H7 (cell line): ENCODE measurements at regions not wholly inside any gene's neighbourhood (a gene's known extent, or its start where the extent isn't known, plus 50 kb on each side); places are given as distances from the start of the nearest gene placed in this dataset.
A peak's percentile ranks its signal among the peaks of the same experiment; 100 is the strongest.

Experiments
- DNase-seq: peaks from one replicate; pipeline ENCODE4 v3.0.0; 2012
- H3K27me3 ChIP-seq: 2 replicates; pipeline ENCODE4 v1.6.0; 2011; ENCODE audit warnings: mild to moderate bottlenecking, low read length; ENCODE audit not compliant: control insufficient read depth, insufficient read depth
- H3K36me3 ChIP-seq: replicated peaks from 2 replicates; pipeline ENCODE4 v1.5.1; 2011; ENCODE audit warnings: low read length; ENCODE audit not compliant: control insufficient read depth, insufficient read depth
- H3K4me3 ChIP-seq: 2 replicates; pipeline ENCODE4 v1.5.1; 2011; ENCODE audit warnings: low read depth, mild to moderate bottlenecking, control low read depth, low read length, moderate library complexity; ENCODE audit not compliant: insufficient read depth

- Histone ChIP-seq H3K27me3 (peaks cover 2% of the 10 kb centered on the region; the same call in 1 of the 2 replicates), H3K36me3 (no peaks in the 10 kb centered on the region), H3K4me3 (no peak overlapping the region)
- DNase-seq, result peak; percentile 22
Observed at GRCh38 chr5:1704266-1704665, 95.4 kb downstream of the MRPL36 start.

DNA sequence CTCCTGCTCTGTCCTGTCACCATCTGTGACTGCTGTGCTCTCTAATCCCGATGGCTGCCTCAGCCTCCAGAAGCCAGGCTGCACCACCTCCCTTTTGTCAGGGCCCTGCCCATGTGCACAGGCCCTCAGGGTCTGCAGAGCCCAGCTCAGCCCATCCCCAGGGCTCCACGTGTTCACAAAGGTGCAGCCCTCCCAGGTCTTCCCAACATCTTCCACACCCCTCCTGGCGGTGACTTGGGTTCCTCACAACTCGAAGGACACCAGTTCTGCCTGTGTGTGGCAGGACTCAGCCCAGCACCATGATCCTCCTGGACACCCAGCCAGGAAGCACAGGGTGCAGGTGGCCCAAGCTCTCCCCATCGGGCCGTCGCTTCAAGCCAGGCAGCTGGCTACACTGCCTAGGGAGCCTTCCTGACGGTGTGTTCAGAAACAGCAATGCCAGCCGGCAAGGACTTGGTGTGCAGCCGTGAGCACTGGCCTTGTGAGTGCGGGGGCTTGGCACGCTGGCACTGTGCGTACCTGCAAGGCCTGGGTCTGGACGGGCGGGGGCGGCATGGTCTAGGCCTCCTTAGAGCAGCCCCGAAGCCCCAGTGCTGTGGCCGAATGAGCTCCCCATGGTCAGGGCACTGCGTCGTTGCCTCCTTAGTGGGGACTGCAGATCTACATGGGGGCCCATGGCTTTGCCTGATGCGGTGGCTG lies 96.1 kb downstream of the MRPL36 start:
- Histone ChIP-seq H3K4me3 (no peak overlapping the region), H3K36me3 (no peaks in the 10 kb centered on the region), H3K27me3 (no peaks in the 10 kb centered on the region)
- DNase-seq, result peak; percentile 68

DNA sequence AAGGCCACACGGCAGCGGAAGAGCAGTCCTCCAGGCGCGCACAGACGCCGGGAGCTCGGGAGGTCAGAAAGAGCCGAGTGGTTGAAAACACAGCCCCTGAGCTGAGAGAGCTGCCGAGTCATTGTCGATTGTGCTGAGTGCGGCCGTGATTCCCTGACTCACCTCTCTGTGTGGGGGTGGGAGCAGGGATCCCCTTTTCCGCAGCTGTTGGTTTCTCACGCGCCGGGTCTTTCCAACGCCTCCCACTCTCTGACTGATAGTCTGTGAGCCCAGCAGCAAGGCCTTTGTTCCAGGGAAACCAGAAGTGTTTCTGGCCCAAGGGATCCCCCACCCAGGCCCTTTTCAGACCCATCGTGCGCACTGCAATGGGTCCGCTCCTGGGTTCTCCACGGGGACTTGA lies 97.3 kb downstream of the MRPL36 start:
- Histone ChIP-seq H3K4me3 (no peak overlapping the region), H3K27me3 (no peaks in the 10 kb centered on the region), H3K36me3 (no peaks in the 10 kb centered on the region)
- DNase-seq, result peak; percentile 68

DNA sequence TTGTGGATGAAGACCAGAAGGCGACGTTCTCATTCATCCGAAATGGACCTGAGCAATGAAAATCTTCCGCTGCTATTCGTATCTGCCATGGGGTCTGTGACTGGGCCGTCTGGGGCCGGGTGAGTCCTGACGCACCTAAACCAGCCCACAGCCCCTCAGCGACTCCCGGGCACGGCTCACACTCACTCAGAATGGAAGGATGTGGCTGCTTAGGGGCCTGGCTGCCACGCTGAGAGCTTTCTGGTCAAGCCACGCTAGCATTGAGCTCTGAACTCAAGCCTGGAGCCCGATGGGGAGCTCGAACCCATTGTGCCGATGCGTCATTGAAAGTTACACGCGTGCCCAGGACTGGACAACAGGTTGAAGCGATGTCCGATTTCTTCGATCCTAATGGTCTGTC lies 97.8 kb downstream of the MRPL36 start:
- Histone ChIP-seq H3K27me3 (no peaks in the 10 kb centered on the region), H3K36me3 (no peaks in the 10 kb centered on the region), H3K4me3 (no peak overlapping the region)
- peak; percentile 43 for DNase-seq

DNA sequence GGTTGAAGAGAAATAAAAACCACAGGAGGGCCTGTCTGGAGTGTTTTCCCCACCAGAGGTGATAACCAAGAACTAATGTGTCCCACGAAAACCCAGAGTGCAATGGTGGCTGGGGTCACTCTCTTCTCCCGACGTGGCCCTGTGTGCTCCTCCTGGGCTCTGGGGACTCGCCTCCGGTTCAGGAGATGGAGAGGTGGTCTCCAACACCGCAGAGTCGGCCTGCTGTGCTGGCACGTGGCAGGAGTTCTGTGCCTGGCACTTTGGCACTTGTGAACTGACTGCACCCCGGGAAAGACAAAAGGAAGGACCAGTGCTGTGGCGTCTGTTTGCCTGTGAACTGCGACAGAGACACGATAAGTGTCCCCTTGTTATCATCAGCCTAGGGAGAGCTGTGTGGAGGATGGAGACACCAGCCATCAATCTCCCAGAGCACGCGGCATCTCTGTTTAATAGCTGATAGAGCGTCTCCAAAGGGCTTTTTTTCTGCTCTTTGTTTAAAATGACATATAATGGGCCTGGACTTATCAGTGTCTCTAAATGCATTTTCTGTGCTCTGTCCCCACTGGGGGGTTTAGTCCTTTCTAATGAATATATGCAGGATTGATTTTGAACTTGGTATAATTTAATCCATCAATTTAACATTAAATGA lies 98.3 kb downstream of the MRPL36 start:
- Histone ChIP-seq H3K4me3 (no peak overlapping the region), H3K27me3 (no peaks in the 10 kb centered on the region), H3K36me3 (no peaks in the 10 kb centered on the region)
- DNase-seq, result no peak

- DNase-seq, result no peak
- Histone ChIP-seq H3K4me3 (no peak overlapping the region), H3K36me3 (no peaks in the 10 kb centered on the region), H3K27me3 (no peaks in the 10 kb centered on the region)
Observed at GRCh38 chr5:1699394-1699793, 100.2 kb downstream of the MRPL36 start.

GRCh38 chr5:1698589-1699316 lies 100.9 kb downstream of the MRPL36 start:
- no peak for DNase-seq

DNA sequence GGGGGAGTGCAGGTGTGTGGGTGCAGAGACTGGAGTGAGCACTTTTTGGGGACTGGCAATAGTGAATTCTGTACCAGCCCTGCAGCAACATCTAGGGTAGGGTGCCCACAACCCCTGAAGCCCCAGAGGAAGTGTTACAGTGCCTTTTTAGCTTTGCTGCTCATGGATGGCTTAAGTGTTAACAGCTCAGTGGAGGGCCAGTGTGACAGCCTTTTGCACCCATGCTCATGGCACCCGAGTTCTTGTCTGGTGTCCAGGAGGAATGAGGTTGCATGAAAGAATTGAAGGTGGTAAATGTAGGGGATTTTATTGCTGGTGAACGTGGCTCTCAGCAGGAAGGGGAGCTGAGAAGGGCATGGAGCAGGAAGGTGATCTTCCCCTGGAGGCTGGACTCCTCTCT lies 107.3 kb downstream of the MRPL36 start:
- Histone ChIP-seq H3K27me3 (no peaks in the 10 kb centered on the region), H3K36me3 (no peaks in the 10 kb centered on the region), H3K4me3 (no peak overlapping the region)
- no peak for DNase-seq

More at GRCh38 chr5:1698589-1699316, 100.9 kb downstream of the MRPL36 start:
- Histone ChIP-seq H3K4me3 (no peak overlapping the region), H3K36me3 (no peaks in the 10 kb centered on the region), H3K27me3 (no peaks in the 10 kb centered on the region)

DNA sequence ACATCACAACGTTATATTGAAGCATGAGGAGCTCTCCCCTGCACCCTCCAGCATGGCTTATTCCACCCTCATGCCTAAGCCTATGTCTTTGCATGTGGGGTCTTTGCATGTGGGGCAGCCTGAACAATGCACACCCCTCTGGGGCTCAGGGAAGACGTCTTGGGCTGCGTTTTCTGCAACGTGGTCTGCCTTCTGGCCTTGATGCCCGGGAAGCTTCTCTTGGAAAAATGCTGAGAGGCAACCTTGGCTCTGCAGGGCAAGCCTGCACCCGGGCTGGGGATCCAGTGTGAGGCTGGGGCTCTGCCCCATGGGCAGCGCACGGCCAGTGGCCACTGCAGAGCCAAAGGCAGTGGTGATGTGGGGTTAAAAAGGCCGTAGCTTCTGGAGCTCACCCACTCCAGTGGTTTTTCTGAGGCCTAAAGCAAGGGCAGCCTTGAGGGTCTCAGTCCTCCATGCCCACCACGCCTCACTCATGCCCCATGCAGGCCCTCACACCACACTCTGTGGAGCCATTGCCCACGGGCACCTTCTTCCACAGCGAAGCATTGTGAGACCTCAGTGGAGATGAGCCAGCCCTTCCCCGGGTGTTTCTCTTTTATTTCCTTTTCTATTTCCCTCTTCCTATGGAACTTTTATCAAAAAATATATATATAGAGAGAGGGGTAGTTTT lies 112.2 kb downstream of the MRPL36 start:
- Histone ChIP-seq H3K36me3 (no peaks in the 10 kb centered on the region), H3K27me3 (no peaks in the 10 kb centered on the region), H3K4me3 (no peak overlapping the region)
- DNase-seq, result no peak

GRCh38 chr5:1686016-1686802 lies 113.4 kb downstream of the MRPL36 start:
- no peak for DNase-seq
- H3K27me3 ChIP-seq, result no peaks in the 10 kb centered on the region
- no peaks in the 10 kb centered on the region for H3K36me3 ChIP-seq
- no peak overlapping the region for H3K4me3 ChIP-seq

- H3K36me3 ChIP-seq, result no peaks in the 10 kb centered on the region
- no peak overlapping the region for H3K4me3 ChIP-seq
- no peak for DNase-seq
- no peaks in the 10 kb centered on the region for H3K27me3 ChIP-seq
Observed at GRCh38 chr5:1685066-1685465, 114.6 kb downstream of the MRPL36 start.

DNA sequence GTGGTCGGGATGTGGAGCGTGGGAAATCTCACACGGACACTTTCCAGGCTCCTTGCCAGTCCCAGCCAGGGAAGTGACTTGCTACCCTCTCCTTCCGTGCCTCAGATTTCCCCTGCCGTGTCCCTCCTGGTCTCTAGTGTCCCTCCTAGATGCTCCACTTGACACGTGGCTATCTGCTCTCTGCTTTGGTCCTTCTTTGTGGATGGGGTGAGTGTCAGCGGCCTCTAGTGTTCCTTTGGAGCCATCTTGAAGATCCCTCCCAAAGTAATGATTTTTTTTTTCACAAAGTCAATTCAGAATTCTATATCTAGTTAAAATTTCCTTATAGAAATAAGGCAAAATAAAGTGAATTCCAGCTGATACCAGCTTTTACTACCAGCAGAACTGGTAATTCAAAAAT lies 117.7 kb downstream of the MRPL36 start:
- Histone ChIP-seq H3K27me3 (no peaks in the 10 kb centered on the region), H3K36me3 (no peaks in the 10 kb centered on the region), H3K4me3 (no peak overlapping the region)
- peak; percentile 42 for DNase-seq

DNA sequence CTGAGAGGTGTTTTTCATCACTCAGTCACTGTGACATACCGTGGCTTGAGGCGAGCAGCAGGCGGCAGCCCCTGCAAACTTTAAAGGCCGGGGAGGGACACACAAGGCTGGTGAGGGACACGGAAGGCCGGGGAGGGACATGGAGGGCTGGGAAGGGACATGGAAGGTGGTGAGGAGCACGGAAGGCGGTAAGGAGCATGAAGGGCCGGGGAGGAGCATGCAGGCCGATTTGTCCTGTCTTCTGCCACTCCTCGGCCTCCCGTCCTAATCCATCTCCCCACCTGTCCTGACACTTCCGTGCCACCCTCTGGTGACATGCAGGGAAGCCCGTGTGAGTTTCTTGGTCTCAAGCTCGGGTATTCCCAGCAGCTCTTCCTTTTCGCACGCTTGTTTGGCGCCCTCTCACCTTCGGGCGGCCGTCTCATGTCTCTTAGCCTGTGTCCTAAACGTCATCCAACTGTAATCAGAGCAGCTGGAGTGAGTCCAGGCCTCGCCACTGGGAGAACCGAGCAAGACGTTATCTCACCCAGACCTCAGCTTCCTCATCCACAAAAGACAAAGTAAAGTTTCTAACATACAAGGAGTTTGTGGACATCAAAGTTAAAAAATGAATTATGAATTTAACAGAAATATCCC lies 126.5 kb downstream of the MRPL36 start:
- DNase-seq, result no peak
- Histone ChIP-seq H3K36me3 (no peaks in the 10 kb centered on the region), H3K27me3 (peaks cover 11% of the 10 kb centered on the region), H3K4me3 (no peak overlapping the region)

GRCh38 chr5:1672396-1672795 lies 127.2 kb downstream of the MRPL36 start:
- no peak overlapping the region for H3K4me3 ChIP-seq
- peaks cover 18% of the 10 kb centered on the region for H3K27me3 ChIP-seq
- DNase-seq, result peak; percentile 83

More at GRCh38 chr5:1672396-1672795, 127.2 kb downstream of the MRPL36 start:
- H3K36me3 ChIP-seq, result no peaks in the 10 kb centered on the region
